Esophagus muscularis mucosa (tissue), 4 donors: ENCODE measurements at regions not wholly inside any gene's neighbourhood (a gene's known extent, or its start where the extent isn't known, plus 50 kb on each side); places are given as distances from the start of the nearest gene placed in this dataset.

ENCODE experiments used
- EP300 ChIP-seq: sonication (generic); formaldehyde crosslinking; IDR thresholded peaks from one replicate; pipeline ENCODE4 v1.6.1; 2017; ENCODE audit warnings: antibody characterized with exemption
- POLR2A ChIP-seq: fragments of 450-650 bp; IDR thresholded peaks from one replicate; pipeline ENCODE4 v1.6.1; 2017; ENCODE audit warnings: antibody characterized with exemption, moderate library complexity, mild to moderate bottlenecking, low read depth
- POLR2AphosphoS5 ChIP-seq, 2 donors: sonication (generic); formaldehyde crosslinking; IDR thresholded peaks; one replicate each; pipeline ENCODE4 v1.6.1; 2017; ENCODE audit warnings: antibody characterized with exemption in 2 of 2
- TF ChIP-seq, protein P1 (sequence below), 3 experiments: fragments of 200-600 bp in 2 of 3; fragments of 450-650 bp in 1 of 3; sonication (generic) in 2 of 3; IDR thresholded peaks; one replicate each; pipeline ENCODE4 v1.5.1; 2017 to 2019; ENCODE audit warnings: antibody characterized with exemption in 3 of 3, mild to moderate bottlenecking in 2 of 3, moderate library complexity in 1 of 3

DNA sequence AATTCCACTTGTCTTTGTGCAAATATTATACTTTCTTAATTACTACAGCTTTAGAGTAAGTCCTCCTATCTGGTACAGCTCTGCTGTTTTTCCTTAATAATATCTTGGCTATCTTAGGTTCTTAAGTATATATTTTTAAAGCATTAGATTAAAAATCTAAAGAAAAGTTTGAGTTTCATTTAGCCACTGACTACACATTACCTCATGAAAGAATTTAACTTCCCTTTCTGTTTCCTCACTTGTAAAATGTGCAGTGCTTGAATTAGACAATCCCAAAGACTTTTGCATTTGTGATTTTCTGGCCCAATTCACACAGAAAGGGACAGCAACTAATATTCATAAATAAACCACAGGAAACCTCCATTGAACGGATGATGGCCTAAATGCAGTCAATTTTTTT, 126.4 kb upstream of the SAMSN1 start:
- TF ChIP-seq POLR2A (no peak), EP300 (no peak), POLR2AphosphoS5 (IDR thresholded peaks at IDR 0.05) (no peak)
- TF ChIP-seq, protein P1, sequence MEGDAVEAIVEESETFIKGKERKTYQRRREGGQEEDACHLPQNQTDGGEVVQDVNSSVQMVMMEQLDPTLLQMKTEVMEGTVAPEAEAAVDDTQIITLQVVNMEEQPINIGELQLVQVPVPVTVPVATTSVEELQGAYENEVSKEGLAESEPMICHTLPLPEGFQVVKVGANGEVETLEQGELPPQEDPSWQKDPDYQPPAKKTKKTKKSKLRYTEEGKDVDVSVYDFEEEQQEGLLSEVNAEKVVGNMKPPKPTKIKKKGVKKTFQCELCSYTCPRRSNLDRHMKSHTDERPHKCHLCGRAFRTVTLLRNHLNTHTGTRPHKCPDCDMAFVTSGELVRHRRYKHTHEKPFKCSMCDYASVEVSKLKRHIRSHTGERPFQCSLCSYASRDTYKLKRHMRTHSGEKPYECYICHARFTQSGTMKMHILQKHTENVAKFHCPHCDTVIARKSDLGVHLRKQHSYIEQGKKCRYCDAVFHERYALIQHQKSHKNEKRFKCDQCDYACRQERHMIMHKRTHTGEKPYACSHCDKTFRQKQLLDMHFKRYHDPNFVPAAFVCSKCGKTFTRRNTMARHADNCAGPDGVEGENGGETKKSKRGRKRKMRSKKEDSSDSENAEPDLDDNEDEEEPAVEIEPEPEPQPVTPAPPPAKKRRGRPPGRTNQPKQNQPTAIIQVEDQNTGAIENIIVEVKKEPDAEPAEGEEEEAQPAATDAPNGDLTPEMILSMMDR (IDR thresholded peaks at IDR 0.05) = no peak
